HEK293T (cell line): ENCODE measurements at regions not wholly inside any gene's neighbourhood (a gene's known extent, or its start where the extent isn't known, plus 50 kb on each side); places are given as distances from the start of the nearest gene placed in this dataset.

Source experiments
- CTCF ChIA-PET: fragments of 350-600 bp; formaldehyde crosslinking; extraction: SDS; loops from one replicate; lab custom pipeline; 2021; ENCODE audit warnings: antibody characterized with exemption, inconsistent platforms; lab: Yijun Ruan, JAX
- POLR2A ChIA-PET: fragments of 350-600 bp; formaldehyde crosslinking; extraction: SDS; loops from one replicate; lab custom pipeline; 2020; ENCODE audit warnings: antibody characterized with exemption, inconsistent platforms; lab: Yijun Ruan, JAX
- DNase-seq: peaks from one replicate; pipeline ENCODE4 v3.0.0; 2012; ENCODE audit warnings: mixed read lengths; ENCODE audit errors: extremely low spot score
- ARNT ChIP-seq: fragments of 450-650 bp; IDR thresholded peaks from 2 replicates; pipeline ENCODE4 v1.6.1; 2017; ENCODE audit warnings: mild to moderate bottlenecking
- BHLHE40 ChIP-seq: fragments of 450-650 bp; IDR thresholded peaks from 2 replicates; pipeline ENCODE4 v1.6.1; 2016; ENCODE audit warnings: mild to moderate bottlenecking, moderate library complexity, borderline replicate concordance
- CTBP1 ChIP-seq: fragments of 450-650 bp; IDR thresholded peaks from 2 replicates; pipeline ENCODE4 v1.6.1; 2016; ENCODE audit warnings: borderline replicate concordance
- ELF4 ChIP-seq: fragments of 450-650 bp; IDR thresholded peaks from 2 replicates; pipeline ENCODE4 v1.6.1; 2017; ENCODE audit warnings: antibody characterized with exemption
- FOXA1 ChIP-seq: fragments of 450-650 bp; IDR thresholded peaks from 2 replicates; pipeline ENCODE4 v1.6.1; 2016; ENCODE audit warnings: mild to moderate bottlenecking
- FOXK2 ChIP-seq: fragments of 450-650 bp; IDR thresholded peaks from 2 replicates; pipeline ENCODE4 v1.6.1; 2016; ENCODE audit warnings: mild to moderate bottlenecking
- FOXM1 ChIP-seq: fragments of 450-650 bp; IDR thresholded peaks from 2 replicates; pipeline ENCODE4 v1.6.1; 2017; ENCODE audit warnings: mild to moderate bottlenecking, borderline replicate concordance
- HDGF ChIP-seq: fragments of 450-650 bp; IDR thresholded peaks from 2 replicates; pipeline ENCODE4 v1.6.1; 2017; ENCODE audit warnings: antibody characterized with exemption, borderline replicate concordance
- L3MBTL2 ChIP-seq: fragments of 450-650 bp; conservative IDR thresholded peaks from 2 replicates; pipeline ENCODE4 v1.6.1; 2016; ENCODE audit warnings: mild to moderate bottlenecking
- LEF1 ChIP-seq: fragments of 450-650 bp; IDR thresholded peaks from 2 replicates; pipeline ENCODE4 v1.6.1; 2017; ENCODE audit warnings: mild to moderate bottlenecking, borderline replicate concordance
- NFRKB ChIP-seq: fragments of 450-650 bp; IDR thresholded peaks from 2 replicates; pipeline ENCODE4 v1.6.1; 2016; ENCODE audit warnings: mild to moderate bottlenecking, moderate library complexity
- PKNOX1 ChIP-seq: fragments of 450-650 bp; IDR thresholded peaks from 2 replicates; pipeline ENCODE4 v1.6.1; 2016
- SP1 ChIP-seq: fragments of 450-650 bp; IDR thresholded peaks from 2 replicates; pipeline ENCODE4 v1.6.1; 2017
- SUZ12 ChIP-seq: fragments of 450-650 bp; IDR thresholded peaks from 2 replicates; pipeline ENCODE4 v1.6.1; 2016; ENCODE audit warnings: mild to moderate bottlenecking
- TARDBP ChIP-seq: fragments of 450-650 bp; IDR thresholded peaks from 2 replicates; pipeline ENCODE4 v1.6.1; 2016
- ZNF384 ChIP-seq: fragments of 450-650 bp; IDR thresholded peaks from 2 replicates; pipeline ENCODE4 v1.6.1; 2016

- no peak for TF ChIP-seq CTBP1
- no peak for TF ChIP-seq ZNF384
- TF ChIP-seq ARNT = no peak
- no peak for TF ChIP-seq FOXM1
- TF ChIP-seq SP1 = no peak
- TF ChIP-seq FOXA1 = no peak
- CTCF ChIA-PET = no interaction called here
- POLR2A ChIA-PET = no interaction called here
- DNase-seq = no peak
These were observed 84.8 kb upstream of the BMP2K start for GRCh38 chr4:78691334-78691754.

- TF ChIP-seq ARNT (no peak), CTBP1 (no peak), L3MBTL2 (no peak), ELF4 (no peak), PKNOX1 (no peak), SUZ12 (no peak), NFRKB (no peak), LEF1 (no peak), BHLHE40 (no peak), FOXA1 (no peak), SP1 (no peak)
- CTCF ChIA-PET = no interaction called here
- DNase-seq = no peak
- POLR2A ChIA-PET = no interaction called here
These were observed 84.0 kb upstream of the BMP2K start for GRCh38 chr4:78691971-78692821.

- DNase-seq = no peak
- TF ChIP-seq CTBP1 (no peak), LEF1 (no peak), NFRKB (no peak), ARNT (no peak), TARDBP (no peak), SUZ12 (no peak), FOXM1 (no peak), SP1 (no peak), BHLHE40 (no peak), HDGF (no peak), L3MBTL2 (no peak), PKNOX1 (no peak), FOXA1 (no peak)
- POLR2A ChIA-PET = no interaction called here
- CTCF ChIA-PET = no interaction called here
These were observed 83.4 kb upstream of the BMP2K start for GRCh38 chr4:78692822-78693170.

GRCh38 chr4:78693777-78694456, 82.2 kb upstream of the BMP2K start:
- POLR2A ChIA-PET = no interaction called here
- no peak for DNase-seq
- CTCF ChIA-PET = no interaction called here
- no peak for TF ChIP-seq HDGF
- TF ChIP-seq TARDBP = no peak
- no peak for TF ChIP-seq BHLHE40
- no peak for TF ChIP-seq NFRKB
- no peak for TF ChIP-seq LEF1
- TF ChIP-seq CTBP1 = no peak
- no peak for TF ChIP-seq SUZ12

- no peak for TF ChIP-seq ZNF384
- no peak for TF ChIP-seq NFRKB
- TF ChIP-seq SUZ12 = no peak
- no peak for TF ChIP-seq ARNT
- TF ChIP-seq ELF4 = no peak
- no peak for TF ChIP-seq BHLHE40
- no peak for TF ChIP-seq FOXK2
- TF ChIP-seq L3MBTL2 = no peak
- TF ChIP-seq HDGF = no peak
- TF ChIP-seq FOXM1 = no peak
- no peak for TF ChIP-seq FOXA1
- DNase-seq = no peak
- ChIA-PET CTCF (no interaction called here), POLR2A (no interaction called here)
These were observed 81.7 kb upstream of the BMP2K start for GRCh38 chr4:78694457-78694787.

GRCh38 chr4:78695910-78696309, 80.2 kb upstream of the BMP2K start:
- DNase-seq = no peak
- TF ChIP-seq FOXK2 = no peak
- CTCF ChIA-PET = no interaction called here
- POLR2A ChIA-PET = no interaction called here

GRCh38 chr4:78703079-78703478, 73.1 kb upstream of the BMP2K start:
- ChIA-PET CTCF (no interaction called here), POLR2A (no interaction called here)
- TF ChIP-seq PKNOX1 (no peak), BHLHE40 (no peak), LEF1 (no peak), ARNT (no peak), CTBP1 (no peak), SUZ12 (no peak), ZNF384 (no peak), TARDBP (no peak), FOXM1 (no peak), FOXK2 (no peak)
- no peak for DNase-seq
